Stimulated activated CD4-positive, alpha-beta T cell treated with anti-CD3 and anti-CD28 coated beads, Interleukin-2, amount 100 ng/mL, for 24 hours (primary cell): ENCODE measurements at regions not wholly inside any gene's neighbourhood (a gene's known extent, or its start where the extent isn't known, plus 50 kb on each side); places are given as distances from the start of the nearest gene placed in this dataset.

Source experiments
- DNase-seq, 2 donors: peaks; one replicate each; pipeline ENCODE4 v3.0.0-alpha.2; 2020

DNA sequence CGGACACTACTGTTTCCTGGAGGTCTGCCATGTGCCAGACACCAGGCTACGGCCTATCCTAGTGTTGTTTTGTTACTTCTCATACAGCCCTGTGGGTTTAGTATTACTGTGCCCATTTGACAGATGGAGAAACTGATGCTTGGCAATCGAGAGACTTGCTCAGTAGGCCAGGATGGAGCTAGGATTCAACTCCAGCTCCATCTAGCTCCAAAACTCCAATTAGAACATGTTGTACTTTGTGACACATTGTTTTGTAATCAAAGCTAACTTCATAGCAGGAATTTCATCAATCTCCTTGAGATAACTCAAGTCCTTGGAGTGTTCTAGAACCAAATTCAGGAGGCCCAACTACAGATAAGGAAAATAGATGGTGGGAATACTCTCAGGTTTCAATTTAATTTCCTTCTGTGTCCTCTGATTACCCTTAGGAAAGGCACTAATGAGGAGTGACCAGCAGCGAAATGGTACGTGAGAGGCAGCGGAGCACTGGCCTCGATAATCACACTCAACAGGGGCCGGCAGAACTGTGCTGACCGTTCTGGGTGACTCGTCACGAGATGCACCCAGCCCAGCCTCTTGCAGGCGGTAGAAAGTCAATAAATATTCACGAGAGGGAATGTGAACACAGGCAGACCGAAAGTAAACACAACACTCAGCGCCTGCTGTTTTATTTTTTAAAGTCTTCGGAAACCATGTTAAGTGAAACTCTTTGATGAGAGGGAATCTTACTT is 269.6 kb upstream of the NEBL start:
- DNase-seq, result no peak

GRCh38 chr10:21165489-21165888 is 268.4 kb upstream of the NEBL start:
- DNase-seq, result no peak

DNA sequence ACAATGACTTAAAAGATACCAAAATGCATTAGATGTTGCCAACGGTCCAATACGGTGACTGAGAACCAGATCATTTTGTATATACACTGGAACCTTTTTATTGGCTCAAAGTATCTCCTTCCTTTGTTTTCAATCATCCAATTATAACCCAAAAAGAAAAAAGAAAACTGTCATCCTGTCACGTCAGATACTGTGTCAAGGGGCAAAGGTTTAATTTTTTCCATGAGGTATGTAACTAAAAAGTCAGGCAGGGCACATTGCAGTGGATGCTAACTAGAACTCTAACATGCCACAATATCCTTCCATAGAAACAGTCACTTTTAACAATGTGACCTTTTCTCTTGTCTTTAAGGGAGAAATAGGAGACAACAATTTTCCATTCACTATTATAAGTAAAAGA is 267.6 kb upstream of the NEBL start:
- DNase-seq, result no peak

GRCh38 chr10:21162948-21163347 is 265.8 kb upstream of the NEBL start:
- no peak for DNase-seq

DNA sequence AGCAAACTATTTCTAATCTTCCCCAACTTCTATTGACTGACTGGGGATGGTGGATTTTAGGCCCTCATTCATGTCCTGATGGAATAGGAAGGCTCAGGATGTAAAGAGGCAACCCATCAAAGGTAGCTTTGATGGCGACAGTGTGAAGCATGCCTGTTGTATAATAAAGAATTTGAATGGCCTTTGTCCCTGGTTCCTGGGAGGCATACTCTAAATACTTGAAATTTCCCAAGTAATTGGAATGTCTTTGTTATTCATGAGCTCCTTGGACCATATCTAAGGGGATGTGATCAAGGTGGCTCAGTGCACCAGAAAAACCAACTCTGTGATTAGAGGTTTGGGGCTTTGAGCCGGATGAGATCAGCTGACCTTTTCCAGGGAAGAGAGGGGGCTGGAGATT is 264.5 kb upstream of the NEBL start:
- no peak for DNase-seq

GRCh38 chr10:21161090-21161625 is 264.0 kb upstream of the NEBL start:
- DNase-seq, result no peak

- no peak for DNase-seq
Measured at GRCh38 chr10:21160116-21160515, 263.0 kb upstream of the NEBL start.

DNA sequence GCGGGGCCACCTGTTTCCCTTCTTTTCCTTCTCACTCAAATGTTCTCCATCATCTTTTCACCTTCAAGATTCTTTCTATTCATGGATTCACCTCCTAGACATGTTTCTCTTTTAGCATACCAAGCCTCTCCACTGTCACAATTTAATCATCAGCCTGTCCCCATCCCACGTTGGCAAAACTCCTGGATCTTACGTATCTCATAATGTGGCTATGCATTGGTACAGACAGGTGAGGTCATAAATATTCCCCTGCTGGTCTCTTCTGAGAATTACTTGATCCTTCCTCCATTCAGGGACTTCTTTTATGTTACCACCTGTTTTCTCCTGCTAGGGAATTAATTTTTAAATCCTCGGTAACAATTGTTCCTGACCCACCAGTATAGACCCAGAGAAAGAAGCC is 262.6 kb upstream of the NEBL start:
- DNase-seq, result no peak

GRCh38 chr10:21158301-21158700 is 261.2 kb upstream of the NEBL start:
- DNase-seq, result no peak

GRCh38 chr10:21157664-21158063 is 260.6 kb upstream of the NEBL start:
- no peak for DNase-seq

DNA sequence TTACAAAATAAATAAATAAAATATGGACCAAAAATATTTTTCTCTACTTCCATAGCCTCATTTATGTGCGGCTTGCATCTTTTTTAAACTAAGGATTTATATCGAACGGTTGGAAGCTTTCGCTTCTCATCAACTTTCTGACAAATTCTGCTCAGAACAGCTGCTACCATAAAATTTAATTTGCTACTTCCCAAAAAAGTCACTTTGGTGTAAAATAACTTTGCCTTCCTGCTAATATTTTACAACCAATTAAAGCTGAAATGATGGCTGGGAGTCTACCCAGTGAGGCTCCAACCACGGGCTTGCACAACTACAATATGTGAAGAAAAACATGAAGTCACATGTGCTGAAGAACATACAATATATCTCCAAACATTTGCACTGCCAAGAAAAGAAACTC is 253.1 kb upstream of the NEBL start:
- DNase-seq, result no peak

DNA sequence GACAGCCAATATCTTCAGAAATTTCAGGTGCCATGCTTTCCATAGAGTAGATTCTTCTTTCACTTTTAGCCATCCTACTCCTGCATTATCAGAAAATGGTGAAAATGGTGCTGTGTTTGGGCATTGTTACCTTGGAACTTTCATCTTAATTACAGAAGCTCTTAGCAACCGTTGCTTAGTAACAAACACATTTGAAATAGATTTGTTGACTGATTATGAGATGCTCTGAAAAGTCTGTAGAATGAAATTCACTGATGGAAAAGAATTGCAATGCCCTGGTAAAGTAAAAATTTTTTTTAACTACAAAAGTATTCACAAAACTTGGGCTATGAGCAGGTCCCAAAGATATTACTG is 249.3 kb upstream of the NEBL start:
- no peak for DNase-seq

DNA sequence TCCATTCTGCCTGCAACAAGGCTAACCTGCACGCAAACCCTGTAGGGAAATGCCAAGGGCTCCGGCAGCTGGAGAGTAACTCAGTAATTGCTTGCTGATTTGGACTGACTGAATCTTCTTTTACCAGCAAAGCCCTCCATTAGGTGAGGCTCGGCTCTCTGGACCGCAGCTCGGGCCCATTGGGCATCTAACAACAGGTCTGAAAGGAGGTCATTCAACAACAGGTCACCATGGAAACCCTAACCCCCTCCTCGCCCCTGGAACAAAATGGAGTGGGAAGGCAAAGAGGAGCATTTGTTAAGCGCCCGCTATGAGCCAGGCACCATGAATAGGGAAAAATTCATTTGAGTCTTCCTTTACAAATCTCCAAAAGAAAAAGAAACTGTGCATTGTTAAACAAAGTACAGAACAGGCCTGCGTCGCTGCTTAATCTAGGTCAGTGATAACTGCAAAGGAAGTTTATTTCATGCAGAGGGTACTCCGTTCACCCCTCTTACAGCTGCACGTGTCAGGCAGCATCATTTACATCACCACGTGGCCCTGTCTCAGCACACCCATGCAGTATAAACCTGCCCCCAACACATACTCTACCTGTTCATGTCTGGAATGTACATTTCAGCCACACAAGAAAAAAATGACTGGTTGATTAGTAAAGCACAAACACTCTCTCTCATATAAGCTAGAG is 248.8 kb upstream of the NEBL start:
- DNase-seq, result no peak

- no peak for DNase-seq
Measured at GRCh38 chr10:21144047-21144446, 246.9 kb upstream of the NEBL start.

GRCh38 chr10:21141946-21142492 is 244.9 kb upstream of the NEBL start:
- DNase-seq, result no peak

GRCh38 chr10:21138769-21139340 is 241.7 kb upstream of the NEBL start:
- DNase-seq, result no peak

DNA sequence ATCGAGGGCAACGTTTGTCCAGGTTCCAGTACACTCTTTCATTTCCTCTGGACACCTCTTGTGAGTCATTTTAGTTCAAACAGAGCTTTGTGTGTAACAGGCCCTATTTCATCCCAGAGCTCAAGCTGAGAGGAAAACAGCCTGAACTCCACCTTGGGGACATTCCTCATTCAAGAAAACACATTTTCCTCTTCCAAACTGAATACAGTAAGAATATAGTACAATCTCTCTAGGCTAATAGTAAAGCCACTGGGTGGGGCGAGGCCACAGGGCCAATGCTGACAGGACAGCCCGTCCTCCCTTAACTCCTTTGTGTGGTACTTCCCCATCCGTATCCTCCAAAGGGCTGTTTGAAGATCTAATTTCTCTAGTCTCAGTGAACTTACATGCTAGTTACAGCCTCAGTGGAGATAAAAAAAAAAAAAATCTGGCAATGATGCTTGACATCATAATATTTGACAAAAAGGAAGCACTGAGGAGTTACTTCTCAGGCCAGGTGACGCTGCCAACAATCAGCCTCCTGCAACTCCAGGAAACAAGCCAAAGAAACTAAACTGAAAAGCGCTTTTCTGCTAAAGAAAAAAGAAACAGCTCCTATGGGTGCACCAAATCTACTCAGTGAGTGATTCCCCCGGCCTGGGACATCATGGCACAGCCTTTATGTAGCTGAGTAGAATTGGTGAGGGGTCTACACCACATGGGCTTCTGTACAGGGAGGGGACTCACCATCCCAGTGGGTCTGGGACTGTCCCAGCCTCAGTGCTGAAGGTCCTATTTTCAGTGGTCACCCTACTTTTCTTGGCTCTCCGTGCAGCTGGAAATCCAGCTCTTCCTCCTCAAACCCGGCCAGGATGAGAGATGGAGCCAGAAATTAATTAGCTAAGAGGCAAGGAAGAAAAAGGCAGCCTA is 238.2 kb upstream of the NEBL start:
- no peak for DNase-seq

DNA sequence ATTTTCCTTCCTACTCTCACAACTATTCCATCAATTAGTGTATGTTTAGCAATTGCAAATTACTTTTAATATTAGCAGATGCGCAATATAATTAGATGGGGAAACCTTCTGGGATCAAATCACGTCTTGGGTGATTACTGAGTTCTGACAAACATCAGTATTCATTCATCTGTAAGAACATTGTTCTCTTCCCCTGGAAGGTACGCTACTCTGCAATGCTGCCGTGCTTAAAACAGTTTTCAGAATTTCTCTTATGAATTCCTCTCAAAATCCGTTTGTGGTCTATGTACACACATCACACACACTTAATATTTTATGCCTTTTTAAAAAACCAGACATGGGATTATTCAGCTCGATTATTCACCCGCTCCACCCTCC is 237.5 kb upstream of the NEBL start:
- no peak for DNase-seq

GRCh38 chr10:21130683-21131442 is 233.8 kb upstream of the NEBL start:
- no peak for DNase-seq

GRCh38 chr10:21130108-21130507 is 233.0 kb upstream of the NEBL start:
- DNase-seq, result no peak

DNA sequence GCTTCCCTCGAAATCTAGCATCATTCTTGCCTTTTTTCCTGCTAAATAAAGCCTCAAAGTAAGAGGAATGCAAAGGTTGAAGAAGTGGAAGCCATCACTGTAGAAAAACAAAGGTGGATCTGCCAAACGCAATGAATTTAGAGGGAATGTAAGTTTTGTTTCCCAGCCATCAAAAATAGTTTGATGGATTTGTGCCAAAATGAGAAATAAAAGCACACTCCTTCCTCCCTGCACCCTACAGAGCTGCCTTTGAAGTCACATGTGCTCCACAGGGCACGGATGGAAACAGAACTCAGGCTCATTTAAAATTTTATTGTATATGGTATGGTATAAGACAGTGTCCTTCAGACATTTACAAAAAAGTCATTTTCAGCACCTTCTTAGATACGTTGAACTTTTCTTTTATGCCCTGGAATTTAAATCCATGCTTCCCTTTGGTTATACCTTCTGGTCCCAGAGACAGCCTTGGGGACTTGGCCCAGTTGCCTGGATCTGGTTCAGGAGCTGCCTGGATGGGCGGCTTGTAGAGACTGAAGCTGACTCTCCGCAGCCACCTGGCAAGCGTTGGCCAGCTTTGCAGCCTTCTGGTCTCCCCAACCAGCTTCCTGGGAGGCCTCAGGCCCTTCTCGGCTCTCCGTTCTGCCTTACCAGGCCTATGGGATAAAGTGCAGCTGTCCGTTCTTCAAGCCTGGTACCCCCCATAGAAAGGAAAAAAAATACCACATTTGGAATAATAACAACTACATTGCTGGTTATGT is 228.5 kb upstream of the NEBL start:
- DNase-seq, result no peak
